Body of pancreas (tissue), 4 donors: ENCODE measurements at regions not wholly inside any gene's neighbourhood (a gene's known extent, or its start where the extent isn't known, plus 50 kb on each side); places are given as distances from the start of the nearest gene placed in this dataset.

Experiments
- CTCF ChIP-seq, 7 experiments: fragments of 450-650 bp in 4 of 7; fragments of 200-600 bp in 3 of 7; sonication (generic) in 3 of 7; IDR thresholded peaks; one replicate each; pipeline ENCODE4 v1.5.1; 2016 to 2019; ENCODE audit warnings: antibody characterized with exemption in 7 of 7
- POLR2A ChIP-seq, 3 donors: fragments of 450-650 bp; IDR thresholded peaks; one replicate each; pipeline ENCODE4 v1.6.1; 2016; ENCODE audit warnings: antibody characterized with exemption in 3 of 3, mild to moderate bottlenecking in 2 of 3

- TF ChIP-seq POLR2A (IDR thresholded peaks at IDR 0.05) (no peak), CTCF (IDR thresholded peaks at IDR 0.05) (no peak)
These were observed 169.6 kb upstream of the TLE3 start for GRCh38 chr15:70267306-70267705.
